ENCODE measurements at regions not wholly inside any gene's neighbourhood (a gene's known extent, or its start where the extent isn't known, plus 50 kb on each side); places are given as distances from the start of the nearest gene placed in this dataset.

- intact Hi-C loops (cut with DNase I), result no loop called here
- DNase-seq, result no peak
Observed at GRCh38 chrX:39826813-39827543, 270.8 kb downstream of the BCOR start.

GRCh38 chrX:39827951-39828350 lies 269.8 kb downstream of the BCOR start:
- intact Hi-C loops (cut with DNase I), result no loop called here
- WGBS, 2 donors, result 80% methylated on average over 3 to 5 of the region's 14 CpGs

More at GRCh38 chrX:39826813-39827543, 270.8 kb downstream of the BCOR start:
- WGBS, 2 donors, result 49 to 64% methylated on average over 5 to 10 of the region's 14 CpGs
- TF ChIP-seq POLR2A (IDR thresholded peaks at IDR 0.05) (no peak), CTCF (IDR thresholded peaks at IDR 0.05) (no peak)
- Histone ChIP-seq H3K4me3 (replicated peaks in 1 of 3) (no peak overlapping the region), H3K4me1 (no peaks in the 10 kb centered on the region), H3K27me3 (no peaks in the 10 kb centered on the region), H3K27ac (no peak overlapping the region), H3K36me3 (no peaks in the 10 kb centered on the region), H3K9me3 (no peaks in the 10 kb centered on the region)

GRCh38 chrX:39828971-39829370 lies 268.8 kb downstream of the BCOR start:
- TF ChIP-seq POLR2A (IDR thresholded peaks at IDR 0.05) (no peak), CTCF (IDR thresholded peaks at IDR 0.05) (no peak)
- Histone ChIP-seq H3K36me3 (no peaks in the 10 kb centered on the region), H3K9me3 (no peaks in the 10 kb centered on the region), H3K4me1 (no peaks in the 10 kb centered on the region), H3K27me3 (no peaks in the 10 kb centered on the region), H3K4me3 (replicated peaks in 1 of 3) (no peak overlapping the region), H3K27ac (no peak overlapping the region)
- no peak for DNase-seq
- intact Hi-C loops (cut with DNase I), result no loop called here

More at GRCh38 chrX:39827951-39828350, 269.8 kb downstream of the BCOR start:
- Histone ChIP-seq H3K27me3 (no peaks in the 10 kb centered on the region), H3K36me3 (no peaks in the 10 kb centered on the region), H3K4me3 (replicated peaks in 1 of 3) (no peak overlapping the region), H3K27ac (no peak overlapping the region), H3K9me3 (no peaks in the 10 kb centered on the region), H3K4me1 (no peaks in the 10 kb centered on the region)
- no peak for DNase-seq
- TF ChIP-seq POLR2A (IDR thresholded peaks at IDR 0.05) (no peak), CTCF (IDR thresholded peaks at IDR 0.05) (no peak)

- WGBS, 2 donors, result 100% methylated on average over 1 of the region's 1 CpG
- H3K4me1 ChIP-seq, result no peaks in the 10 kb centered on the region
- no peak overlapping the region for H3K4me3 ChIP-seq (replicated peaks in 1 of 3)
- H3K36me3 ChIP-seq, result no peaks in the 10 kb centered on the region
- TF ChIP-seq CTCF (IDR thresholded peaks at IDR 0.05) (no peak), POLR2A (IDR thresholded peaks at IDR 0.05) (no peak)
- no peak overlapping the region for H3K27ac ChIP-seq
- no peak for DNase-seq
- no peaks in the 10 kb centered on the region for H3K27me3 ChIP-seq
- H3K9me3 ChIP-seq, result no peaks in the 10 kb centered on the region
- intact Hi-C loops (cut with DNase I), result no loop called here
Observed at GRCh38 chrX:39829965-39830364, 267.8 kb downstream of the BCOR start.

DNA sequence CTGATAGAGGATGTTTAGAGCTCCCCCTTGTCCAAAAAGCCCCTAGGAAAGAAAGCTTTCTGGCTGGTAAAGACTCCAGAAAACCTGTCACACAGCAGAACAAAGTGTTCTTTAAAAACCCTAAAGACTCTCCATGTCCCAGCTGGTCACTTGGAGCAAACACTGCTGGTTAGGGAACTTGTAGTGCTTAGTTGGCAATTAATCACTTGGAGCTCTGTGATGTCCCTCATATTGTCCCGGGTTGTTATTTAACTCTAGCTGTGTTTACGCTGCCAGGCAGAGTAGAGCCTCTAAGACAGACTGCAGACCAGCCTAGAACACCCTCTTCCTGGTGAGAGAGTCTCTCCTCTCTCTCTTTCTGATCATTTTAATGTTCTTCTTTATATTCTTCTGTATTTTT lies 267.3 kb downstream of the BCOR start:
- Histone ChIP-seq H3K9me3 (no peaks in the 10 kb centered on the region), H3K27ac (no peak overlapping the region), H3K36me3 (no peaks in the 10 kb centered on the region), H3K4me1 (no peaks in the 10 kb centered on the region), H3K27me3 (no peaks in the 10 kb centered on the region), H3K4me3 (replicated peaks in 1 of 3) (no peak overlapping the region)
- intact Hi-C loops (cut with DNase I), result no loop called here
- 71 to 81% methylated on average over 2 of the region's 2 CpGs for WGBS, 2 donors
- TF ChIP-seq POLR2A (IDR thresholded peaks at IDR 0.05) (no peak), CTCF (IDR thresholded peaks at IDR 0.05) (no peak)
- DNase-seq, result no peak

All from thyroid gland (tissue), 4 donors.